GM12892 (cell line): ENCODE measurements at regions not wholly inside any gene's neighbourhood (a gene's known extent, or its start where the extent isn't known, plus 50 kb on each side); places are given as distances from the start of the nearest gene placed in this dataset.

ENCODE experiments used
- POLR2A ChIP-seq: IDR thresholded peaks from 2 replicates; pipeline ENCODE4 v1.6.1; 2011; ENCODE audit warnings: low read depth, low read length, control low read depth
- POLR2AphosphoS5 ChIP-seq: IDR thresholded peaks from 2 replicates; pipeline ENCODE4 v1.6.1; 2011; ENCODE audit warnings: low read depth, low read length, control low read depth
- TAF1 ChIP-seq: IDR thresholded peaks from 2 replicates; pipeline ENCODE4 v1.6.1; 2011; ENCODE audit warnings: low read depth, mild to moderate bottlenecking, control low read depth, low read length, borderline replicate concordance

- TF ChIP-seq POLR2AphosphoS5 (no peak), POLR2A (no peak), TAF1 (no peak)
Observed at GRCh38 chr15:70149667-70150404, 52.1 kb upstream of the TLE3 start.
